GM10266 (cell line): ENCODE measurements at regions not wholly inside any gene's neighbourhood (a gene's known extent, or its start where the extent isn't known, plus 50 kb on each side); places are given as distances from the start of the nearest gene placed in this dataset.

Experiments used
- DNase-seq: peaks from one replicate; pipeline ENCODE4 v3.0.0; 2012; ENCODE audit errors: extremely low spot score
- TF ChIP-seq, protein P1 (sequence below): IDR thresholded peaks from 2 replicates; pipeline ENCODE4 v1.5.1; 2012; ENCODE audit warnings: mild to moderate bottlenecking, low read depth; ENCODE audit not compliant: control insufficient read depth, insufficient read depth; ENCODE audit errors: missing control alignments

DNA sequence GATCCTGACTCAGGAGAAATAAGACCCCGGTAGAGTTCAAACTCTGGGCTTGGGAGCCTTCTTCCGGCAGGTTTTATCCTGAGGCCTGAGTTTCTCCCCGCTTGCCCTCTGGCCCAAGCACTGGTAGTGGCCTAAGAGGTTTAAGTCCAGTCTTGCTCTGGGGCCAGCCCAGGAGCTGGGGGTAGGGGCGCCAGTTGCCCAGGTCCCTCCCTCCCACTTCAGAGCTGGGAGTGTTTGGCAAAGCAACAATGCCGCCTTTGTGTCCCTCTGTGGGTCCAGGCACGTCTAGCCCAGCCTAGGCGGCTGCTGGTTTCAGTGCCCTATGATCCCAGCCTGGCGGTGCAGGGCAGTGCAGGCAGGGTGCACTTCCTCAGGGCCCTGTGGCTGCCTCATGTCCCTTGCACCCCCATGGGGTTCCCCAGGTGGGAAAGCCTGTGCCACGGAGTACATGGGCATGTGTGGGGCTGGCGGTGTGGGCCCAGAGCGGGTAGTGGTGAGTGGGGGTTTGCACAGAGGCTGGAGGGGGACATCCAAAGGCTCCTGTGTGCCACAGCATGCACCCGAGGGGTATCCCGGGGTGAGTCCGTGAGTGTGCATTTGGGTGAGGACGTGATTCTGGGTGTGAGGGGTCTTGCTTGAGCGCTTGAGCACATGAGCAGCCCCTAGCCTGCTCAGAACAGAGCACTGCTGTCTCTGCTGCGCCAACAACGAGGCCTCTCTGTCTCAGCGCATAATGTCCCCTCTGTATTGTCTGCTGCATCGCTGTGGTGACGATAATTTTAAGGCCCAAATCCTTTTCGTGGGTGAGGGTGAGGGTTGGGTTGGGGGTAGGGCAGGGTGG, 61.7 kb upstream of the PSD2 start:
- no peak for DNase-seq
- TF ChIP-seq, protein P1, sequence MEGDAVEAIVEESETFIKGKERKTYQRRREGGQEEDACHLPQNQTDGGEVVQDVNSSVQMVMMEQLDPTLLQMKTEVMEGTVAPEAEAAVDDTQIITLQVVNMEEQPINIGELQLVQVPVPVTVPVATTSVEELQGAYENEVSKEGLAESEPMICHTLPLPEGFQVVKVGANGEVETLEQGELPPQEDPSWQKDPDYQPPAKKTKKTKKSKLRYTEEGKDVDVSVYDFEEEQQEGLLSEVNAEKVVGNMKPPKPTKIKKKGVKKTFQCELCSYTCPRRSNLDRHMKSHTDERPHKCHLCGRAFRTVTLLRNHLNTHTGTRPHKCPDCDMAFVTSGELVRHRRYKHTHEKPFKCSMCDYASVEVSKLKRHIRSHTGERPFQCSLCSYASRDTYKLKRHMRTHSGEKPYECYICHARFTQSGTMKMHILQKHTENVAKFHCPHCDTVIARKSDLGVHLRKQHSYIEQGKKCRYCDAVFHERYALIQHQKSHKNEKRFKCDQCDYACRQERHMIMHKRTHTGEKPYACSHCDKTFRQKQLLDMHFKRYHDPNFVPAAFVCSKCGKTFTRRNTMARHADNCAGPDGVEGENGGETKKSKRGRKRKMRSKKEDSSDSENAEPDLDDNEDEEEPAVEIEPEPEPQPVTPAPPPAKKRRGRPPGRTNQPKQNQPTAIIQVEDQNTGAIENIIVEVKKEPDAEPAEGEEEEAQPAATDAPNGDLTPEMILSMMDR: no peak

DNA sequence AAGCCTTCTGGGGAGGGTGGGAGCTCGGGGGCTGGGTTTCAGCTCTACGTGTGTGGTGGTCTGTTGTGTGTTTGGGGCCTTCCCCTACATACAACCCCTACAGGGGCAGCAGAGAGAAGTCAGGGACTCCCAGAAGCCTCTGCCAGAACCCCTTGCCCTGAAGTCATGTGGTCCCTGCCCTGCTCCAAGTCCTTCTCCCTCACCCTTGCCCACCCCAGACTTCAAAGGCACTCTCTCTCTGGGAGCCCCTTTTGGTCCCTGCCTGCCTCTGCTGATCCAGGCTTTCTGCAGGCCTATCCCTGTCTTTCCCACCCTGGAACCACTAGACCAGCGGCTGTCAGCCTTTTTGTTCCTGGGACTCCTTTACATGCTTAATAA, 61.1 kb upstream of the PSD2 start:
- TF ChIP-seq, protein P1: no peak
- DNase-seq: no peak

DNA sequence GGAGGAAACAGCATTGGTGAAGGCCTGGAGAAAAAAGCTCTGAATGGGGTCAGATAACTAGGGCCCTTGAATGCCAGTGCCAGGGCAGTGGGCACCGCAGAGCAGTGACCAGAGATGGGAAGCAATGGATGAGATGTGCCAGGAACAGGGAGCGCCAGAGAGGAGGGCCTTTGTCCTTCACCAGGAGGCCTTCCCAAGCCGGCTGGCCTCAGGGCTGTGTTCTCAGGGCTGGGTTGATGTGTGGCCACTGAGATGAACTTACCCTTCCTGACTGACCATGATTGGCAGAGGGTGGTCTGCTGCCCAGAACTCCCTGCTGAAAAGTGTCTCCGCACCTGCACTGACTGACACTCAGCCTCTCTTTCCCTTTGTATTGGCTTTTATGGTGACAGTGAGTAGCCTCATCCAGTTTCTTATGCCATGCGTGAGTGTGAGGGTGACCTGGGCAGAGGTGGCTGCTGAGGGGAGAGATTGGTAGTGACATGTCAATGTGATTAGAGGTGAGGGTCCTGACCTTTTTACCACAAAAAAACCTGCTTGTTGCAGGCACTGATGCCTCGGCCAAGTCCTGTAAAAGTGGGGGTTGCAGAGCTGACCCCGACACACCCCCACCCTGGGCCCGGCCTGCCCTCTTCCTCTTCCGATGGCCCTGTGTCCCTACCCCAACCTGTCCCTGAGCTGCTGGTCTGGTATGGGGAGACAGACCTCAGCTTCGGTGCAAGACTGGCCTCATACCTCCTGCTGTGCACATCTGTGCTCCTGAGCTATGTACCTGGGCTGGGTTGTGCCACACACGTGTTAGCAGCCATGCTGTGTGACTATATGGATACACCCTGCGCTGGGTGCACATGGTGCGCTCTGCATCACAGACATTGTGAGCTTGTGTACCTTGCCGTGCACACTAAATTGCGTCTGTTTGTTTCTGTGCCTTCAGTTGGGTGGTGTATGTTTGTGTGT, 57.1 kb upstream of the PSD2 start:
- no peak for DNase-seq
- TF ChIP-seq, protein P1: no peak

DNA sequence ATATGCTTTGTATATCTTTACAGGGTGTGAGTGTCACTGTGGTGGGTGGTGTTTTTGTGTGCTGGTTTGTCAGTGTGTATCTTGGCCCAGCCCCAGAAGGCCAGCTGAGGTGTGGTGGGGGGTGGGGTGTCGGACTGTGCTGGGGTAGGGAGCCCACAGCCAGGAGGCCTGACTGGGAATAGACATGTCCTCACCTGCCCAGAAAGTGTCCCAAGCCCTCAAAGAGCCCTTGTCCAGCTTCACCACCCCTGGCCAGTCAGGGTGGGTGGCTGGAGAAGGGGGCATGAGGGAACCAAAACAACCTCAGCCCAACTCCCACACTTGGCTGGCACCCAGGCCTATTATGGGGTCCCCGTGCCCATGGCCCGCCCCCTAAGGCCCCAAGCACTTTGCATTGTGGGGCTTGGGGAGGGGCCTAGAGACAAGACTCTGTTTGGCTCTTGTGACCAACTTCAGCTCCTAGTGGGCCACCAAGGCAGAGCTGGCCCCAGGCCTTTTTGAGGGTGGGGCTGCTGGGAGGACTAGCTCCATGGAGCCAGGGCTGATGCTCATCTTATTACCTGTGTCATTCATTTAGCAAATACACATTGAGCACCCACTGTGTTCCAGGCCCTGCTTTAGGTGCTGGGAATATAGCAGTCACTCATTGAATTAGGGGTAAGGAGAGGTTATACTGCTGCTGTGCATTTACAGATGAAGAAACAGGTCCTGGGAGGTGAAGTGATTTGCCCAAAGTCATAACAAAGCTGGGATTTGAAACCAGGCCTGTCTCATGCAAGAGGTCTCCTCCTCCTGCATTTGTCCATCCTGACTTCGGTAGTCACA, 56.2 kb upstream of the PSD2 start:
- no peak for DNase-seq
- TF ChIP-seq, protein P1: no peak

DNA sequence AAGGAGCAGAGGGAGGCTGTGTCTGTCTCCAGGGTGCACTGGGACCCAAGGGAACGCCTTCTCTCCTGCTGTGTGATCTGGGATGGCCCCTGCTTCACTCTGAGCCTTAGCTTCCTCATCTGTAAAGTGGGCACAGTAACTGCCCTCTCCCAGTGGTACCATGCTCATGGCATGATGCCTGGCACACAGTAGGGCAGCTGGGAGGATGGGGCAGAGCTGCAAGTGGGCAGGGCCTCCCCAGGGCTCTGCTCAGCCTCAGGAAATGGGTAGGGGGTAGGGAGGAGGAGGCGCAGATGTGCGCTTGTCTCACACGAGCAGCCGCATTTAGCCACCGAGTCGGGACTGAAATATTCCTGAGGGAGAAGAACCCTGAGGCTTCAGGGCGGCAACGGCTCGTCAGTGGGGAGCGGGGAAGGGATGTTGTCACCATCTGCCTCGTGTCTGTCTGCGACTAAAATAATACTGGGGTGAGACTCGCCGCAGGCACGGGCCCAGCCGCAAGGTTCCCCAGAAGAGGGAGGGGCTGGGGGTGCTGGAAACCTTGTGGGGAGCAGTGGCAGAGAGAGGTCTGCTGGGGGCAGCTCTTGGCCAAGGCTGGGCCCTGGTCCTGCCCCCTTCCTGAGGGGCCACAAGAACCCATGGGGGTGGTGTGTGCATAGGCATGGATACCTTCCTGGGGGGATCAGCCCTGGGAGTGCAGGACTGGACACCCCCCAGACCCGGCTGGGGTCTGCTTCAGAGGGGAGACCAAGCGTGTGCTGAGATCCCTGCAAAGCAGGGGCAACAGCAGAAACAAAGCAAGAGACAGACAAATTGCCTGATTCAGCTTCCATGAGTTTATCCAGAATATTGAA, 55.2 kb upstream of the PSD2 start:
- TF ChIP-seq, protein P1: no peak
- no peak for DNase-seq

DNA sequence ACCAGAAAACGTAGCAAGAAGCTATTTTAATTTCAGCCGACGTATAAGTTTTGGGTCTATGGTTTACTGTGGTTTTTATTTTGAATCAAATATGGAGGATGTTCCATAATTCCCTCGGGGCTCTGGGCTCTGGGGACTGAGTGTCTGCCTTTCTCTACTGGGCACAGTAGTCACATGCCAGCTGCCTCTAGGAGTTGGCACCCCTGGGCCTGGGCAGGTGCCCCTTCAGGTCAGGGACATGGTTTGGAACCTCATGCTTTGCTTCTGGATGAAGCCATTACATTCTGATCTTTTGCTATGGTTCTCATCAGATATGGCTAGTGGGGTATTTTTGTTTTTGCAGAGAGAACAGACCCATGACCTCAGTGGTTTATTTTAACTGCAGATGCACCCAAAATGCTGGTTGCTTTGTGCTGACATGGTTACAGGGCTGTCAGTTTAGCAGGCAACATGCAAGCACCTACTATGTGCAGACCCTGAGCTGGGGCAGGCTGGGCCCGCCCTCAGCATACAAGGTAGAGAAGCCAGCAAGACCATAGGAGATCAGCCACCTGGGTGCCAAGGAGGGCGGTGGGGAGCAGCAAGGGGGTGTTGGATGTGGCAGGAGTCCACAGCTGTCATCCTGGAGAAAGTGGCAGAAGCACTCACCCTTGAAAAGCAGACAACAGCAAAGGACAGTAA, 54.5 kb upstream of the PSD2 start:
- DNase-seq: no peak
- TF ChIP-seq, protein P1: no peak
